K562 (cell line): ENCODE measurements at regions not wholly inside any gene's neighbourhood (a gene's known extent, or its start where the extent isn't known, plus 50 kb on each side); places are given as distances from the start of the nearest gene placed in this dataset.

Experiments
- ATAC-seq: fragments of 200-7000 bp; cut with Tn5 transposase; 3 replicates; pipeline ENCODE4 v1.9.1; 2020; ENCODE audit warnings: moderate library complexity
- BruUV-seq: library from RNA; stranded (reverse); fragments of 400-500 nt; replicated peaks from 2 replicates; lab custom pipeline; 2021; lab: Mats Ljungman, UMichigan
- CTCF ChIA-PET: fragments of 300-600 bp; formaldehyde crosslinking; extraction: SDS; loops from one replicate; lab custom pipeline; 2021; ENCODE audit warnings: low intra/inter-chr PET ratio; lab: Yijun Ruan, JAX
- POLR2A ChIA-PET: fragments of 300-600, 350-650 bp; sonication (Branson Sonifier 250); formaldehyde crosslinking; extraction: SDS; loops from one replicate; lab custom pipeline; 2021; ENCODE audit warnings: antibody characterized with exemption, inconsistent platforms; lab: Yijun Ruan, JAX
- DNase-seq, 4 experiments: peaks; one replicate each; pipeline versions ENCODE4 v3.0.0 to v3.0.0-alpha.2; 2011 to 2018; ENCODE audit warnings: low spot score in 3 of 4, mixed read lengths in 3 of 4; ENCODE audit errors: extremely low read depth in 1 of 4
- FAIRE-seq: peaks from 2 replicates; lab custom pipeline; 2011; peaks lifted over from hg19 to GRCh38; lab: Jason Lieb, UNC
- H2AFZ ChIP-seq: 2 replicates; pipeline ENCODE4 v1.6.0; 2011; ENCODE audit warnings: low read depth, low read length, control low read depth, inconsistent platforms
- H3K27ac ChIP-seq: fragments of 200-600 bp; 3 replicates; pipeline ENCODE4 v1.8.0; 2011; ENCODE audit warnings: low read depth, mild to moderate bottlenecking, control low read depth, inconsistent platforms, low read length, moderate library complexity, mixed read lengths; ENCODE audit errors: extremely low read depth
- H3K27me3 ChIP-seq, 2 experiments: fragments of 300-600 bp in 1 of 2; 2 replicates in 1 of 2; 3 replicates in 1 of 2; pipeline versions ENCODE4 v1.6.0 to v1.8.0; 2011; ENCODE audit warnings: inconsistent platforms in 2 of 2, low read length in 2 of 2, mild to moderate bottlenecking in 1 of 2, mixed read lengths in 1 of 2, moderate library complexity in 1 of 2; ENCODE audit not compliant: control insufficient read depth in 2 of 2, insufficient read depth in 2 of 2
- H3K36me3 ChIP-seq: fragments of 300-600 bp; 3 replicates; pipeline ENCODE4 v1.8.0; 2011; ENCODE audit warnings: mild to moderate bottlenecking, low read length, inconsistent platforms; ENCODE audit not compliant: control insufficient read depth, insufficient read depth
- H3K4me1 ChIP-seq, 2 experiments: fragments of 200-600 bp in 1 of 2; replicated peaks in 1 of 2; 2 replicates in 1 of 2; 3 replicates in 1 of 2; pipeline versions ENCODE4 v1.5.1 to v1.8.0; 2011; ENCODE audit warnings: inconsistent platforms in 2 of 2, low read length in 2 of 2, mild to moderate bottlenecking in 1 of 2, mixed read lengths in 1 of 2, moderate library complexity in 1 of 2; ENCODE audit not compliant: control insufficient read depth in 2 of 2, insufficient read depth in 2 of 2
- H3K4me2 ChIP-seq: 2 replicates; pipeline ENCODE4 v1.6.1; 2011; ENCODE audit warnings: low read length, control low read depth, inconsistent platforms, mixed read lengths; ENCODE audit not compliant: insufficient read depth
- H3K4me3 ChIP-seq: fragments of 200-600 bp; sonication (generic), shearing (Covaris generic); 2 replicates; pipeline ENCODE4 v1.5.1; 2016; ENCODE audit warnings: control low read depth, inconsistent platforms
- H3K79me2 ChIP-seq: fragments of 200-600 bp; 3 replicates; pipeline ENCODE4 v1.8.0; 2011; ENCODE audit warnings: low read length, inconsistent platforms; ENCODE audit not compliant: control insufficient read depth, insufficient read depth
- H3K9ac ChIP-seq, 2 experiments: 2 replicates each; pipeline versions ENCODE4 v1.6.0 to v1.6.1; 2011; ENCODE audit warnings: low read depth in 2 of 2, low read length in 2 of 2, control low read depth in 1 of 2, inconsistent platforms in 1 of 2, mild to moderate bottlenecking in 1 of 2, mixed read lengths in 1 of 2; ENCODE audit not compliant: insufficient read depth in 1 of 2
- H3K9me1 ChIP-seq: one replicate; pipeline ENCODE4 v1.6.0; 2011; ENCODE audit warnings: inconsistent platforms, mild to moderate bottlenecking, low read length, moderate library complexity; ENCODE audit not compliant: control insufficient read depth, insufficient read depth
- H3K9me3 ChIP-seq: replicated peaks from 2 replicates; pipeline ENCODE4 v1.5.1; 2011; ENCODE audit warnings: low read depth, low read length, inconsistent platforms; ENCODE audit not compliant: control insufficient read depth, insufficient read depth
- H4K20me1 ChIP-seq: replicated peaks from 2 replicates; pipeline ENCODE4 v1.6.1; 2011; ENCODE audit warnings: low read length, inconsistent platforms, mixed read lengths; ENCODE audit not compliant: control insufficient read depth, insufficient read depth
- E2F3 ChIP-seq: fragments of 250-450 bp; sonication (Bioruptor Pico); IDR thresholded peaks from 2 replicates; pipeline ENCODE4 v1.4.0; 2020; ENCODE audit warnings: mild to moderate bottlenecking
- EP300 ChIP-seq: IDR thresholded peaks from 2 replicates; pipeline ENCODE4 v1.6.1; 2012; ENCODE audit warnings: low read length, improper control_type of control experiment
- ETS2 ChIP-seq: IDR thresholded peaks from 2 replicates; pipeline ENCODE4 v1.6.1; 2016; ENCODE audit warnings: borderline replicate concordance, missing genetic modification characterization, mild to moderate bottlenecking, moderate library complexity, missing compliant biosample characterization; ENCODE audit not compliant: poor library complexity, severe bottlenecking
- HDAC1 ChIP-seq, 2 experiments: fragments of 450-650 bp; IDR thresholded peaks; 2 replicates each; pipeline ENCODE4 v1.6.1; 2016 to 2017; ENCODE audit warnings: inconsistent platforms in 1 of 2, mild to moderate bottlenecking in 1 of 2, moderate library complexity in 1 of 2
- HNRNPH1 ChIP-seq: fragments of 200-400 bp; formaldehyde crosslinking; optimal IDR thresholded peaks from 2 replicates; pipeline ENCODE3; 2017; ENCODE audit warnings: low read depth, mild to moderate bottlenecking, low read length, moderate library complexity
- POLR2H ChIP-seq: IDR thresholded peaks from 2 replicates; pipeline ENCODE4 v1.6.1; 2016; ENCODE audit warnings: missing genetic modification characterization, low read depth, mild to moderate bottlenecking, control low read depth, missing compliant biosample characterization, moderate library complexity
- PTTG1 ChIP-seq: fragments of 450-650 bp; IDR thresholded peaks from 2 replicates; pipeline ENCODE4 v1.6.1; 2016; ENCODE audit warnings: low read depth, mild to moderate bottlenecking, missing genetic modification characterization, missing compliant biosample characterization
- SRSF7 ChIP-seq: fragments of 200-400 bp; formaldehyde crosslinking; optimal IDR thresholded peaks from 2 replicates; pipeline ENCODE3; 2017; ENCODE audit warnings: mild to moderate bottlenecking, low read depth, low read length
- TCF7 ChIP-seq: sonication (generic); IDR thresholded peaks from 2 replicates; pipeline ENCODE4 v1.6.1; 2016; ENCODE audit warnings: antibody characterized with exemption, borderline replicate concordance
- ZFX ChIP-seq: sonication (generic); formaldehyde crosslinking; IDR thresholded peaks from 2 replicates; pipeline ENCODE4 v1.8.0; 2022; ENCODE audit warnings: mild to moderate bottlenecking, missing genetic modification reagents, moderate library complexity
- WGBS: fragments of 100-300 bp; shearing (Covaris generic); methylation state at CpG from one replicate; pipeline ENCODE4 v1.1.6; 2016; ENCODE audit warnings: low coverage, mixed read lengths; ENCODE audit not compliant: insufficient coverage; ENCODE audit errors: missing lambda C conversion rate; 5-methylcytosine and 5-hydroxymethylcytosine counted together
- in situ Hi-C: fragments of 300-500 bp; cut with MboI; formaldehyde crosslinking; loops from 4 replicates; pipeline ENCODE4 v1.15.0; 2018; ENCODE audit warnings: inconsistent platforms, mixed read lengths
- intact Hi-C: fragments of 100-400 bp; cut with micrococcal nuclease; formaldehyde crosslinking; loops from 2 replicates; pipeline ENCODE4 v1.14.2; 2022
- TF ChIP-seq, protein P1 (sequence below): sonication (generic); formaldehyde crosslinking; IDR thresholded peaks from 2 replicates; pipeline ENCODE4 v1.5.0; 2020; ENCODE audit warnings: missing genetic modification reagents
- TF ChIP-seq, protein P2 (sequence below): fragments of 450-650 bp; IDR thresholded peaks from 2 replicates; pipeline ENCODE4 v1.6.1; 2017; ENCODE audit warnings: antibody characterized with exemption, mild to moderate bottlenecking
- TF ChIP-seq, protein P3 (sequence below): fragments of 150-350 bp; conservative IDR thresholded peaks from 2 replicates; pipeline ENCODE4 v1.6.1; 2014; ENCODE audit warnings: low read length

DNA sequence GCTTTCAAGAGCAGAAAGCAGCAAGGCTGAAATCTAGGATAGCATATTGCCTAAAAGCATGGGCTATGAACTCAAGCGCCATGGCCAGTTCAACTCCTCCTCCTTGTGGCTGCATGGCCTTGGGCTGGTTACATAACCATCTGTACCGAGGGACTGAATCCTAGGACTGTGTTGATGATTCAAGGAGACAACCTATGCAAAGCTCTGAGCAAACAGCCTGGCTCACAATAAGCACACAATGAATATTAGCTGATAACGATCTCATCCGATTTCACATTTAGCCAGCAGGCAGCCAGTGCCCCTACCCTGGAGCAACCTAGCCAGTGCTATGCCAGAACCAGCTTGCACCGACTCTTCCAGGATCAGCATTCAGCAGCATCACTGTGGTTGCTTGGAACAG is 698.4 kb downstream of the TBC1D22A start:
- no peak overlapping the region for H3K9ac ChIP-seq
- H3K4me2 ChIP-seq, result no peak overlapping the region
- ChIA-PET CTCF (no interaction called here), POLR2A (interaction anchor here (0.6 kb wide), 1 partner anchor 909 kb away, joined by 4 read pairs; no protein-coding TSS in a partner anchor)
- no peak overlapping the region for H2AFZ ChIP-seq
- BruUV-seq, result no TSS peak
- FAIRE-seq (no peak), ATAC-seq (no peak), DNase-seq (no peak)
- no peak overlapping the region for H3K27ac ChIP-seq
- H3K9me1 ChIP-seq, result no peaks in the 10 kb centered on the region
- H3K79me2 ChIP-seq, result no peaks in the 10 kb centered on the region
- intact Hi-C loops (no loop called here), in situ Hi-C loops (no loop called here)
- H3K9me3 ChIP-seq, result no peaks in the 10 kb centered on the region
- peaks cover 0 to 5% of the 10 kb centered on the region in 2 experiments; a peak in 1 of 5 replicates for H3K27me3 ChIP-seq
- no peaks in the 10 kb centered on the region for H3K36me3 ChIP-seq
- no peaks in the 10 kb centered on the region for H4K20me1 ChIP-seq
- H3K4me3 ChIP-seq, result no peak overlapping the region
- 0% methylated on average over 4 of the region's 5 CpGs for WGBS
- no peaks in the 10 kb centered on the region for H3K4me1 ChIP-seq
- TF ChIP-seq ZFX (CRISPR knock-in tag) (no peak), HDAC1 (IDR thresholded peaks at IDR 0.05) (no peak), POLR2H (tag) (no peak), ETS2 (tag) (no peak), TCF7 (no peak), PTTG1 (tag) (no peak), HNRNPH1 (no peak), E2F3 (CRISPR knock-in tag) (no peak), EP300 (no peak), SRSF7 (no peak)
- TF ChIP-seq, protein P1, sequence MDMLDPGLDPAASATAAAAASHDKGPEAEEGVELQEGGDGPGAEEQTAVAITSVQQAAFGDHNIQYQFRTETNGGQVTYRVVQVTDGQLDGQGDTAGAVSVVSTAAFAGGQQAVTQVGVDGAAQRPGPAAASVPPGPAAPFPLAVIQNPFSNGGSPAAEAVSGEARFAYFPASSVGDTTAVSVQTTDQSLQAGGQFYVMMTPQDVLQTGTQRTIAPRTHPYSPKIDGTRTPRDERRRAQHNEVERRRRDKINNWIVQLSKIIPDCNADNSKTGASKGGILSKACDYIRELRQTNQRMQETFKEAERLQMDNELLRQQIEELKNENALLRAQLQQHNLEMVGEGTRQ (CRISPR knock-in tag), result no peak
- TF ChIP-seq, protein P2, sequence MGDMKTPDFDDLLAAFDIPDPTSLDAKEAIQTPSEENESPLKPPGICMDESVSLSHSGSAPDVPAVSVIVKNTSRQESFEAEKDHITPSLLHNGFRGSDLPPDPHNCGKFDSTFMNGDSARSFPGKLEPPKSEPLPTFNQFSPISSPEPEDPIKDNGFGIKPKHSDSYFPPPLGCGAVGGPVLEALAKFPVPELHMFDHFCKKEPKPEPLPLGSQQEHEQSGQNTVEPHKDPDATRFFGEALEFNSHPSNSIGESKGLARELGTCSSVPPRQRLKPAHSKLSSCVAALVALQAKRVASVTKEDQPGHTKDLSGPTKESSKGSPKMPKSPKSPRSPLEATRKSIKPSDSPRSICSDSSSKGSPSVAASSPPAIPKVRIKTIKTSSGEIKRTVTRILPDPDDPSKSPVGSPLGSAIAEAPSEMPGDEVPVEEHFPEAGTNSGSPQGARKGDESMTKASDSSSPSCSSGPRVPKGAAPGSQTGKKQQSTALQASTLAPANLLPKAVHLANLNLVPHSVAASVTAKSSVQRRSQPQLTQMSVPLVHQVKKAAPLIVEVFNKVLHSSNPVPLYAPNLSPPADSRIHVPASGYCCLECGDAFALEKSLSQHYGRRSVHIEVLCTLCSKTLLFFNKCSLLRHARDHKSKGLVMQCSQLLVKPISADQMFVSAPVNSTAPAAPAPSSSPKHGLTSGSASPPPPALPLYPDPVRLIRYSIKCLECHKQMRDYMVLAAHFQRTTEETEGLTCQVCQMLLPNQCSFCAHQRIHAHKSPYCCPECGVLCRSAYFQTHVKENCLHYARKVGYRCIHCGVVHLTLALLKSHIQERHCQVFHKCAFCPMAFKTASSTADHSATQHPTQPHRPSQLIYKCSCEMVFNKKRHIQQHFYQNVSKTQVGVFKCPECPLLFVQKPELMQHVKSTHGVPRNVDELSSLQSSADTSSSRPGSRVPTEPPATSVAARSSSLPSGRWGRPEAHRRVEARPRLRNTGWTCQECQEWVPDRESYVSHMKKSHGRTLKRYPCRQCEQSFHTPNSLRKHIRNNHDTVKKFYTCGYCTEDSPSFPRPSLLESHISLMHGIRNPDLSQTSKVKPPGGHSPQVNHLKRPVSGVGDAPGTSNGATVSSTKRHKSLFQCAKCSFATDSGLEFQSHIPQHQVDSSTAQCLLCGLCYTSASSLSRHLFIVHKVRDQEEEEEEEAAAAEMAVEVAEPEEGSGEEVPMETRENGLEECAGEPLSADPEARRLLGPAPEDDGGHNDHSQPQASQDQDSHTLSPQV, result no peak
- TF ChIP-seq, protein P3, sequence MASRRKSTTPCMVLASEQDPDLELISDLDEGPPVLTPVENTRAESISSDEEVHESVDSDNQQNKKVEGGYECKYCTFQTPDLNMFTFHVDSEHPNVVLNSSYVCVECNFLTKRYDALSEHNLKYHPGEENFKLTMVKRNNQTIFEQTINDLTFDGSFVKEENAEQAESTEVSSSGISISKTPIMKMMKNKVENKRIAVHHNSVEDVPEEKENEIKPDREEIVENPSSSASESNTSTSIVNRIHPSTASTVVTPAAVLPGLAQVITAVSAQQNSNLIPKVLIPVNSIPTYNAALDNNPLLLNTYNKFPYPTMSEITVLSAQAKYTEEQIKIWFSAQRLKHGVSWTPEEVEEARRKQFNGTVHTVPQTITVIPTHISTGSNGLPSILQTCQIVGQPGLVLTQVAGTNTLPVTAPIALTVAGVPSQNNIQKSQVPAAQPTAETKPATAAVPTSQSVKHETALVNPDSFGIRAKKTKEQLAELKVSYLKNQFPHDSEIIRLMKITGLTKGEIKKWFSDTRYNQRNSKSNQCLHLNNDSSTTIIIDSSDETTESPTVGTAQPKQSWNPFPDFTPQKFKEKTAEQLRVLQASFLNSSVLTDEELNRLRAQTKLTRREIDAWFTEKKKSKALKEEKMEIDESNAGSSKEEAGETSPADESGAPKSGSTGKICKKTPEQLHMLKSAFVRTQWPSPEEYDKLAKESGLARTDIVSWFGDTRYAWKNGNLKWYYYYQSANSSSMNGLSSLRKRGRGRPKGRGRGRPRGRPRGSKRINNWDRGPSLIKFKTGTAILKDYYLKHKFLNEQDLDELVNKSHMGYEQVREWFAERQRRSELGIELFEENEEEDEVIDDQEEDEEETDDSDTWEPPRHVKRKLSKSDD, result no peak
